Cardiac muscle cell (in vitro differentiated cells and primary cell): ENCODE measurements at regions not wholly inside any gene's neighbourhood (a gene's known extent, or its start where the extent isn't known, plus 50 kb on each side); places are given as distances from the start of the nearest gene placed in this dataset.

Experiments
- DNase-seq, 2 donors: peaks; one replicate each; pipeline versions ENCODE4 v3.0.0 to v3.0.0-alpha.2; 2010 to 2017; ENCODE audit warnings: low read depth in 1 of 2, low spot score in 1 of 2
- H3K27ac ChIP-seq: fragments of 200-600 bp; sonication (generic); 2 replicates; pipeline ENCODE4 v1.5.1; 2016
- H3K27me3 ChIP-seq: fragments of 200-600 bp; sonication (generic); 2 replicates; pipeline ENCODE4 v1.6.0; 2016; ENCODE audit warnings: control low read depth
- H3K36me3 ChIP-seq: fragments of 200-600 bp; sonication (generic); 2 replicates; pipeline ENCODE4 v1.5.1; 2016; ENCODE audit warnings: control low read depth
- H3K4me1 ChIP-seq: fragments of 200-600 bp; sonication (generic); 2 replicates; pipeline ENCODE4 v1.8.1; 2017; ENCODE audit warnings: low read depth, mild to moderate bottlenecking, mixed run types
- H3K4me3 ChIP-seq: fragments of 200-600 bp; sonication (generic); 2 replicates; pipeline ENCODE4 v1.5.1; 2016; ENCODE audit warnings: mild to moderate bottlenecking
- H3K9me3 ChIP-seq: fragments of 200-600 bp; sonication (generic); 2 replicates; pipeline ENCODE4 v1.5.1; 2017; ENCODE audit warnings: low read depth, mild to moderate bottlenecking, control low read depth
- CTCF ChIP-seq: IDR thresholded peaks from 2 replicates; pipeline ENCODE4 v1.5.1; 2012; ENCODE audit warnings: low read depth, mild to moderate bottlenecking, low read length

DNA sequence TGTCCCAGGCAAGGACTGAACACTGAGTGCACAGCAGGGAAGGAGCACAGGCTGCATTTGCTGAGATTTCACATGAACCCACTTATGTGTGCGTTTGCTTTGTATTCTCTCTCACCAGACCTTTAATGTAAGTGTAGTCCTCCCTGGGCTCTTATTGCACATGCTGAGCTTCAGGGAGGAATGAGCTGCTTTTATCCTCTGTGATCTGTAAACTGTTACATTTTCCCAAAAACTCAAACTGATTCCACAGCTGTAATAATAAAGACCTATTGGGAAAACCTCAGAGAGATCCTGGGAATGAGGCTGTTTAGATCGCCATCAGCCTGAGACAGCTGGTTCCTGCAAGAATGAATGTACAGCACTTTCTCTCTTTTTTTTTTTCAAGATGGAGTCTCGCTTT, 53.6 kb upstream of the ADORA2B start:
- Histone ChIP-seq H3K27me3 (no peaks in the 10 kb centered on the region), H3K27ac (no peak overlapping the region), H3K4me1 (peaks cover 16% of the 10 kb centered on the region)

DNA sequence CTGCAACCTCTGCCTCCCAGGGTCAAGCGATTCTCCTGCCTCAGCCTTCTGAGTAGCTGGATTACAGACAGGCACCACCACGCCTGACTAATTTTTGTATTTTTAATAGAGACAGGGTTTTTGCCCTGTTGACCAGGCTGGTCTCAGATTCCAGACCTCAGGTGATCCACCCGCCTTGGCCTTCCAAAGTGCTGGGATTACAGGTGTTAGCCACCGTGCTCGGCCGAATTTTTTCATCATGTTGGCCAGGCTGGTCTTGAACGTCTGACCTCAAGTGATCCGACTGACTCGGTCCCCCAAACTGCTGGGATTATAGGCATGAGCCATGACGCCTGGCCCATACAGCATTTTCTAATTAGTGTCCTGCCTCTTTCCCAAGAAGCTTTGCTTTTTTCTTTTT, 52.7 kb upstream of the ADORA2B start:
- H3K4me1 ChIP-seq: peaks cover 16% of the 10 kb centered on the region
- no peak overlapping the region for H3K4me3 ChIP-seq
- no peak for TF ChIP-seq CTCF
- no peak for DNase-seq
- H3K9me3 ChIP-seq: no peaks in the 10 kb centered on the region
- no peaks in the 10 kb centered on the region for H3K27me3 ChIP-seq
- H3K36me3 ChIP-seq: no peaks in the 10 kb centered on the region
- no peak overlapping the region for H3K27ac ChIP-seq

More for the DNA sequence above, 53.6 kb upstream of the ADORA2B start:
- TF ChIP-seq CTCF: no peak
- no peak for DNase-seq
- Histone ChIP-seq H3K4me3 (no peak overlapping the region), H3K36me3 (no peaks in the 10 kb centered on the region), H3K9me3 (no peaks in the 10 kb centered on the region)

DNA sequence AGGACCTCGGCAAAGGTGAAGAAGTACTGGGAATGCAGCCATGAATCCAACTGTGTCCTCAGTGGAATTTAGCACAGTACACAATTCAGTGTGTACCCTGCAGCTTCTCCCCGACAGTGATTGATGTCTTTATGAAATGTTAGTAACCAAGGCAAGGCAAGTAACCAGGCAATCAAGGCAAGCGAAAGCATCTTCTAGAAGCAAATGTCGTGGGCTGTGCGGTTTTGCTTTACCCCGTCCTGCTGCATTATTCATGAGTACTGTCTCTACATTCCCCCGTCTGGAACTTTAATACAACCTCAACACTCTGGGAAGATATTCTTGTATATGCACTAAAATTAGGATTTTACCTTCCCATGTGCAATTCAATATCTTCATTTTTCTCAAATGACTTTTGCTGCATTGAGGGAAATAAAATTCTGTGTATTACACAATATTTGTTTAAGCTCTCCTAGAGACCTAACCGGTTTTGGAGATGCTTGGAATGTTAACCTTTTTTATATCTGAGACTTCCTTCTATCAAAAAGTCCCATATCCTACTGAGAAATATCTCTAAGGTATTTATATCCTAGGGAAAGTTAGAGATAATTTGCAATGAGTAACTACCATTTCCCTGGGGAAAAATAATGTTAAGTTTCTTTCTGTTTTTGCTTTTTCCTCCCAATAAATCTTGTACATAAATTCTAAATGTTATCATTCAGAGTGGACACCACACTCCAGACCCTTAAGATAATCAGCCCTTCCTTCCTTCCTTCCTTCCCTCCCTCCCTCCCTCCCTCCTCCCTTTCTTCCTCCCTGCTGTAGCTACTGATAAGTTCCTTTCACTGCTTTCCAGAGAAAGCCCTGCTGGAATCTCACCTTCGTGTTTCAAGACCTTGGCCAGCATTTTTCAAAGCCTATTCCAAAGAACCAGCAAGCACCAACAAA, 51.9 kb upstream of the ADORA2B start:
- Histone ChIP-seq H3K27ac (peak overlapping the region; percentile 44), H3K27me3 (no peaks in the 10 kb centered on the region), H3K4me1 (peaks cover 16% of the 10 kb centered on the region), H3K36me3 (no peaks in the 10 kb centered on the region), H3K9me3 (no peaks in the 10 kb centered on the region), H3K4me3 (no peak overlapping the region)
- TF ChIP-seq CTCF: no peak
- DNase-seq: peak; percentile 31 to 54

- no peak for DNase-seq
- peak overlapping the region; percentile 44 for H3K27ac ChIP-seq
- no peak for TF ChIP-seq CTCF
- H3K4me3 ChIP-seq: no peak overlapping the region
- H3K9me3 ChIP-seq: no peaks in the 10 kb centered on the region
- H3K4me1 ChIP-seq: peaks cover 16% of the 10 kb centered on the region
- H3K36me3 ChIP-seq: no peaks in the 10 kb centered on the region
- no peaks in the 10 kb centered on the region for H3K27me3 ChIP-seq
These were observed 51.3 kb upstream of the ADORA2B start for GRCh38 chr17:15893658-15894024.

GRCh38 chr17:15894258-15894657, 50.7 kb upstream of the ADORA2B start:
- peaks cover 16% of the 10 kb centered on the region for H3K4me1 ChIP-seq
- H3K27ac ChIP-seq: no peak overlapping the region
- no peaks in the 10 kb centered on the region for H3K9me3 ChIP-seq
- no peaks in the 10 kb centered on the region for H3K27me3 ChIP-seq
- TF ChIP-seq CTCF: no peak
- no peak for DNase-seq
- no peaks in the 10 kb centered on the region for H3K36me3 ChIP-seq
- no peak overlapping the region for H3K4me3 ChIP-seq
